ENCODE measurements at regions not wholly inside any gene's neighbourhood (a gene's known extent, or its start where the extent isn't known, plus 50 kb on each side); places are given as distances from the start of the nearest gene placed in this dataset.

GRCh38 chr17:79377230-79377786, 233.5 kb downstream of the RBFOX3 start:
- TF ChIP-seq, protein P1, sequence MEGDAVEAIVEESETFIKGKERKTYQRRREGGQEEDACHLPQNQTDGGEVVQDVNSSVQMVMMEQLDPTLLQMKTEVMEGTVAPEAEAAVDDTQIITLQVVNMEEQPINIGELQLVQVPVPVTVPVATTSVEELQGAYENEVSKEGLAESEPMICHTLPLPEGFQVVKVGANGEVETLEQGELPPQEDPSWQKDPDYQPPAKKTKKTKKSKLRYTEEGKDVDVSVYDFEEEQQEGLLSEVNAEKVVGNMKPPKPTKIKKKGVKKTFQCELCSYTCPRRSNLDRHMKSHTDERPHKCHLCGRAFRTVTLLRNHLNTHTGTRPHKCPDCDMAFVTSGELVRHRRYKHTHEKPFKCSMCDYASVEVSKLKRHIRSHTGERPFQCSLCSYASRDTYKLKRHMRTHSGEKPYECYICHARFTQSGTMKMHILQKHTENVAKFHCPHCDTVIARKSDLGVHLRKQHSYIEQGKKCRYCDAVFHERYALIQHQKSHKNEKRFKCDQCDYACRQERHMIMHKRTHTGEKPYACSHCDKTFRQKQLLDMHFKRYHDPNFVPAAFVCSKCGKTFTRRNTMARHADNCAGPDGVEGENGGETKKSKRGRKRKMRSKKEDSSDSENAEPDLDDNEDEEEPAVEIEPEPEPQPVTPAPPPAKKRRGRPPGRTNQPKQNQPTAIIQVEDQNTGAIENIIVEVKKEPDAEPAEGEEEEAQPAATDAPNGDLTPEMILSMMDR (IDR thresholded peaks at IDR 0.05; ENCODE audit: low read depth, low read length), result no peak
- TF ChIP-seq MAX (IDR thresholded peaks at IDR 0.05; ENCODE audit: low read depth, low read length), result no peak
- TF ChIP-seq POLR2A (IDR thresholded peaks at IDR 0.05; ENCODE audit: extremely low read depth, insufficient read length), result no peak
